T-helper 2 cell (primary cell): ENCODE measurements at regions not wholly inside any gene's neighbourhood (a gene's known extent, or its start where the extent isn't known, plus 50 kb on each side); places are given as distances from the start of the nearest gene placed in this dataset.

Experiments used
- DNase-seq, 5 experiments: peaks; one replicate each; pipeline versions ENCODE4 v3.0.0 to v3.0.0-alpha.2; 2012 to 2022

- DNase-seq, result no peak
Observed at GRCh38 chr9:2465516-2465915, 156.1 kb upstream of the VLDLR start.

GRCh38 chr9:2465921-2466460 lies 155.6 kb upstream of the VLDLR start:
- peak in 1 of 5 experiments; percentile 6 for DNase-seq

- no peak for DNase-seq
Observed at GRCh38 chr9:2466703-2467102, 154.9 kb upstream of the VLDLR start.

GRCh38 chr9:2469681-2470221 lies 151.8 kb upstream of the VLDLR start:
- DNase-seq, result peak in 1 of 5 experiments; percentile 14

GRCh38 chr9:2473681-2474080 lies 147.9 kb upstream of the VLDLR start:
- DNase-seq, result no peak

GRCh38 chr9:2477755-2478154 lies 143.8 kb upstream of the VLDLR start:
- DNase-seq, result no peak

- no peak for DNase-seq
Observed at GRCh38 chr9:2478421-2478820, 143.2 kb upstream of the VLDLR start.

GRCh38 chr9:2479056-2479565 lies 142.5 kb upstream of the VLDLR start:
- no peak for DNase-seq

- DNase-seq, result no peak
Observed at GRCh38 chr9:2480255-2480837, 141.2 kb upstream of the VLDLR start.

GRCh38 chr9:2481216-2481615 lies 140.4 kb upstream of the VLDLR start:
- DNase-seq, result no peak

- no peak for DNase-seq
Observed at GRCh38 chr9:2486988-2487387, 134.6 kb upstream of the VLDLR start.

- DNase-seq, result no peak
Observed at GRCh38 chr9:2489838-2490314, 131.7 kb upstream of the VLDLR start.

GRCh38 chr9:2492161-2492560 lies 129.4 kb upstream of the VLDLR start:
- no peak for DNase-seq

- no peak for DNase-seq
Observed at GRCh38 chr9:2493109-2493508, 128.5 kb upstream of the VLDLR start.

- no peak for DNase-seq
Observed at GRCh38 chr9:2493529-2493928, 128.1 kb upstream of the VLDLR start.

GRCh38 chr9:2494562-2494961 lies 127.0 kb upstream of the VLDLR start:
- DNase-seq, result no peak

GRCh38 chr9:2495221-2496005 lies 126.2 kb upstream of the VLDLR start:
- no peak for DNase-seq

- DNase-seq, result no peak
Observed at GRCh38 chr9:2496169-2496568, 125.4 kb upstream of the VLDLR start.

- DNase-seq, result no peak
Observed at GRCh38 chr9:2496934-2497333, 124.7 kb upstream of the VLDLR start.

- DNase-seq, result no peak
Observed at GRCh38 chr9:2497666-2498400, 123.8 kb upstream of the VLDLR start.

GRCh38 chr9:2502210-2502609 lies 119.4 kb upstream of the VLDLR start:
- DNase-seq, result no peak

- no peak for DNase-seq
Observed at GRCh38 chr9:2502760-2503159, 118.8 kb upstream of the VLDLR start.

GRCh38 chr9:2506321-2506720 lies 115.3 kb upstream of the VLDLR start:
- DNase-seq, result no peak
